SJCRH30 (cell line): ENCODE measurements at regions not wholly inside any gene's neighbourhood (a gene's known extent, or its start where the extent isn't known, plus 50 kb on each side); places are given as distances from the start of the nearest gene placed in this dataset.
"Not testable (repeated sequence)": the region's sequence is repeated elsewhere in the genome, so short reads cannot be mapped to it uniquely, and the experiment has no call there.

Source experiments
- DNase-seq, 2 experiments: peaks; one replicate each; pipeline ENCODE4 v3.0.0-alpha.2; 2015 to 2020
- H3K27ac ChIP-seq: fragments of 250-450 bp; sonication (Bioruptor Pico); 2 replicates; pipeline ENCODE4 v1.5.1; 2020; ENCODE audit warnings: mild to moderate bottlenecking, moderate library complexity
- H3K27me3 ChIP-seq: fragments of 250-450 bp; sonication (Bioruptor Pico); 2 replicates; pipeline ENCODE4 v1.5.1; 2020; ENCODE audit warnings: mild to moderate bottlenecking, moderate library complexity
- H3K36me3 ChIP-seq: fragments of 250-450 bp; sonication (Bioruptor Pico); 2 replicates; pipeline ENCODE4 v1.5.1; 2020; ENCODE audit warnings: mild to moderate bottlenecking, moderate library complexity
- H3K4me1 ChIP-seq: fragments of 250-450 bp; sonication (Bioruptor Pico); 2 replicates; pipeline ENCODE4 v1.5.1; 2020; ENCODE audit warnings: mild to moderate bottlenecking, moderate library complexity
- H3K4me3 ChIP-seq: fragments of 250-450 bp; sonication (Bioruptor Pico); 2 replicates; pipeline ENCODE4 v1.5.1; 2020; ENCODE audit warnings: mild to moderate bottlenecking, moderate library complexity
- H3K9me3 ChIP-seq: fragments of 250-450 bp; sonication (Bioruptor Pico); replicated peaks from 2 replicates; pipeline ENCODE4 v1.5.1; 2020; ENCODE audit warnings: mild to moderate bottlenecking, moderate library complexity

DNA sequence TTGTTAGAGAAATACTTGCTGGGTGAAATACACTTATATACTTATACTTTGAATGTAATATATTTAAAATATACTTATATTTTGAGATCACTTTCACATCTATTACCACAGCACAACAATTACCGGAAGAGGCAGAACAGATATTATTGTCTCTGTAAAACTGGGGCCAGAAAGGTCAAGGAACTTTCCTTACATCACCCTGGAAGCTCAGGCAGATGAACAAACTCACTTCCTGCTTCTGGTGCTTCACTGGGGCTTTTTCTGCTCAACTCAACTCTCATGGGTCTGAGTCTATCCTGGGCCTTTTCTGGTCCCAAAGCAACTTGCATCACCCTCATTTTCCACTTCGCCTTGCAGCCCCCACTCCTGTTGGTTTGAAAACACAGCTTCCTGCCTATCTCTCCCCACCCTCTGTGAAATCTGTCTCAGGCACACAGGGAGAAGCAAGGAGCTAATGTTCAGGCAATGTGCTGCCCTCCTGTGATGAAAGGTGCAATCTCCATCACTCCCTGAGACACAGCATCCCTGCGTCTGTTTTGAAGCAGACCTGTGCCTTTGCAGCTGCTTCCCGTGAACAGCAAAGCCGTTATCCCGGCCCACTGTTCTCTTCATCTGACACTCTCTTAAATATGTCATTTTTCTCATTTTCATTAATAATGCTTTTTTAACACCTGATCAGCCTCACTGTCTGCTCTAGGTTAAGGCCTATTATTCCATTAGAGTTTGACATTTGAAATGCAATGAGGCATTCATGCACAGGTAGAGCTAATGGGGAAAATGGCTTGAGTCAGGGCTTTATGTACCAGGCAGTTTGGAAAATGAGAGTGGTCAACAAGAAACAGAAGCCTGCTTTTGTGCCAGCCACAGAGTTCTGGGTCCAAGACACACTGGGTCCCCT lies 251.9 kb upstream of the CHAC2 start:
- Histone ChIP-seq H3K36me3 (no peaks in the 10 kb centered on the region), H3K4me1 (no peaks in the 10 kb centered on the region), H3K27me3 (peaks cover 5% of the 10 kb centered on the region; the same call in 1 of the 2 replicates), H3K27ac (no peak overlapping the region), H3K9me3 (no peaks in the 10 kb centered on the region), H3K4me3 (no peak overlapping the region)
- DNase-seq: peak in 1 of 2 experiments; percentile 26

DNA sequence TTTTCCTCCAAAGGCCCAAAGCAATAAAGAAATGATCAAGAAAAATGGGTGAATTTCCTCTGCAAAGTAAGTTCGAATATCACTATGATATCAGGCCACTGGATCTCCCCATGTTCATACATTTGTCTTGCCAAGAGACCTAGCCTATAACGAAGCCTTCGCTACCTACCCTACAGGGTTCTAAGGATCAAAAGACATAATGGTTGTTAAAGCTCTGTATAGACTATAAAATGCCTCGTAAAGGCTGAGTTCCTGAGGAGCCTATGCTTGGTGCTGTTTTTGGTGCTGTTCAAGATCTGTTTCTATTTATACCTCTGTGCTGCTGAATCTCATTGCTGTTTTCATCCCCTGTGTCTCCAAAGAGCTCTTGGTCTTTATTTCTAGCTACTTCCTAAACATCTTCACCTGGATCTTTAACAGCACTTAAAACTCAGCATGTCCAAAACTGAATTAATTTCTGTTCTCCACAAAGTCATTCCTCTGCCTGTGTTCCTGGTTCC lies 254.4 kb upstream of the CHAC2 start:
- Histone ChIP-seq H3K27ac (no peak overlapping the region), H3K27me3 (peaks cover 5% of the 10 kb centered on the region; the same call in 1 of the 2 replicates), H3K36me3 (no peaks in the 10 kb centered on the region), H3K4me3 (no peak overlapping the region), H3K4me1 (0 out of 2 replicates have a peak, but pooled peaks cover 2% of the 10 kb centered on the region), H3K9me3 (no peaks in the 10 kb centered on the region)
- no peak for DNase-seq

DNA sequence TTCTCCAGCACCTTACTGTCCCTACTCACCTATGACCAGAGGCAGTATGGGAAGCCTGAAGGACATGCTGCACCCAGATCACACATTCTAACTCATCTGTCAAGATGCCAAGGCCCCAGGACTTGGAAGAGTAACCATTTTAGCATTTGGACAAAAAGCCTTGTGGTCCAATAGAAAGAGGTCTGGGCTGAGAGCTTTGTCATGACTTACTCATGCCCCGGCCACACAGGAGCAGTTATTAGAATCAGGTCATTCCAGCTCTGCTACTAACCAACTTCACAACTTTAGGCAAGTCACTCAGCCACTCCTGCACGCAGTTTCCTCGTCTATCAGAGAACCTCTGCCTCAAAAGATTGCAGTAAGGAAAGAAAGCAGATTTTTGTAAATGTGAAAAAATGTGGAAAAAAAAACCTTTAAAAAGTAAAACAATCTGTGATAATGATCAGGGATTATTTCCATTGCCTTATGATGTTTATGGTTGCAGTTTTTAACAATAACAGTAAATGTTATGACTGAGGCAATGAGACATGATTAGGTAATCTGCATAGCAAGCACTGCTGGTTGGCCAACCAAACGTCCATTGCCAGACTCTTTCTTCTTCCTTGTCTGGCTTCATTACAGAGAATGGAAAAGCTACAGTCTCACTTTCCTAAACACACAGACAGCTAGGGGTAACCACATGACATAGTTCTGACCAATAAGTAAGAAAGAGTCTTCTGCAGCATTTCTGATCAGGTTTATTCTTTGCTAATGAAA lies 255.4 kb upstream of the CHAC2 start:
- H3K4me3 ChIP-seq: no peak overlapping the region
- H3K4me1 ChIP-seq: 0 out of 2 replicates have a peak, but pooled peaks cover 2% of the 10 kb centered on the region
- no peaks in the 10 kb centered on the region for H3K36me3 ChIP-seq
- H3K27me3 ChIP-seq: peaks cover 5% of the 10 kb centered on the region; the same call in 1 of the 2 replicates
- H3K9me3 ChIP-seq: no peaks in the 10 kb centered on the region
- no peak overlapping the region for H3K27ac ChIP-seq
- DNase-seq: no peak

DNA sequence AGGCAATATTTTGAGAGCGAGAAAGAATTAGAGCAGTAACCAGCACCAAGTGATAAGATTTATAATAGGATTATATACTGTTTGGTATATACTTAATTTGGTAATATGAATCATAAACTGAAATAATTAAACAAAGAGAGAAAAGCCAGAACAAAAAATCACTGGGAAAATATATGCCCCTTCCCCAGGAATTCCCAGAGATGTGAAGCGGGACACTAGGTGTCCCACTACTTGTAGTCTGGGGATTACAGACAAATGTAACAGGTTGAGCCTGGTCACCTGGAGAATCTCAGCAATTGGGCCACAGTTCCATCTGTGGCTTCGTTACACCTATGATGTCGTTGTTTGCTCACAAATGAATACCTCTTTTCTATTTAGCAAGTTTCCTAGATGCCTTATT lies 256.1 kb upstream of the CHAC2 start:
- Histone ChIP-seq H3K27me3 (peaks cover 5% of the 10 kb centered on the region; the same call in 1 of the 2 replicates), H3K4me3 (no peak overlapping the region), H3K9me3 (no peaks in the 10 kb centered on the region), H3K27ac (no peak overlapping the region), H3K4me1 (0 out of 2 replicates have a peak, but pooled peaks cover 2% of the 10 kb centered on the region), H3K36me3 (no peaks in the 10 kb centered on the region)
- DNase-seq: no peak

DNA sequence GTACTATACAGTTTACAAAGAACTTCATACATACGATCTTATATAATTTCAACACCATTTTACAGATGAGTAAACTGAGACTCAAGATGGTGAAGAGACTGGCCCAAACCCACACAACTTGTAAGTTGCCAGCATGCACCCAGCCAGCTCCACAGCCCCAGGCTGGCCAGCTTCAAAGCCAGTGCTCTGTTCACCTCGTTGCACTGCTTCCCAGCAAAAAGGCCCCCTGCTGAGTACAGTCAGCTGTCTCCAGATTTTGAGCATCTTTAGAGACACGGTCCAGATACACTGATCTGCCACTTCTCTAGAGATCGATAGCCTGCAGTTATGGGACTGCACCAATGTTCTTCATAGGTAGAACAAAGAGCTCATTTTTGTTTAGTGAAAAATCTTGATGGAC lies 257.2 kb upstream of the CHAC2 start:
- peaks cover 10% of the 10 kb centered on the region; the same call in 1 of the 2 replicates for H3K4me1 ChIP-seq
- H3K36me3 ChIP-seq: no peaks in the 10 kb centered on the region
- DNase-seq: peak in 1 of 2 experiments; percentile 20
- H3K9me3 ChIP-seq: peaks cover 3% of the 10 kb centered on the region; the same call in 1 of the 2 replicates
- H3K27ac ChIP-seq: no peak overlapping the region
- H3K27me3 ChIP-seq: peaks cover 5% of the 10 kb centered on the region; the same call in 1 of the 2 replicates
- H3K4me3 ChIP-seq: no peak overlapping the region

DNA sequence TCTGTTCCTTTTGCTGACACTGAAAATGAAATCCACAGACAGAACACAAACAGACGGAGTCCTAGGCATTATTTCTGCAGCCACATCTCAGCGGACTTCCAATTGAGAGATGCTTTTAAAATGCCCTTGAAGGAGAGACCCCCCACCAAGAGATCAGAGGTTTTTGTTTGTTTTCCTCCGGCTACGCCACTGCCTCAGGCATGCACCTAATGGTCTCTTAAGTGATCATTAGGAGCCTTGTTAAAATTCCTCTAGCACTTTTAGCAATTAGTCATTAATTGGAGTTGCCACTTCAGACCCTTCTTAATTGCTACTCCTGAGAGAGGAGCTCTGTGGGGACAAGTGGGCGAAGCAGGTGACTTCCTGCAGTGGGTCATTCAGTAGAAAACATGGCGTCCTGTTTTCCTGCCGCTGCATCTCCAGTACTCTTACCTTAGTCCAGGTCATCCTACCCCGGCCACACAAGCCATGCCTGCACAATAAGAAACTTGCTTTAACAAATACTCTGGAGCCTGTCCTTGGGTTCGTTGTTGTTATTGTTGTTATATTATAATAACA lies 257.7 kb upstream of the CHAC2 start:
- Histone ChIP-seq H3K9me3 (peaks cover 3% of the 10 kb centered on the region; the same call in 1 of the 2 replicates), H3K4me1 (peaks cover 10% of the 10 kb centered on the region; the same call in 1 of the 2 replicates), H3K36me3 (no peaks in the 10 kb centered on the region), H3K27me3 (0 out of 2 replicates have a peak, but pooled peaks cover 5% of the 10 kb centered on the region), H3K27ac (no peak overlapping the region), H3K4me3 (no peak overlapping the region)
- no peak for DNase-seq

DNA sequence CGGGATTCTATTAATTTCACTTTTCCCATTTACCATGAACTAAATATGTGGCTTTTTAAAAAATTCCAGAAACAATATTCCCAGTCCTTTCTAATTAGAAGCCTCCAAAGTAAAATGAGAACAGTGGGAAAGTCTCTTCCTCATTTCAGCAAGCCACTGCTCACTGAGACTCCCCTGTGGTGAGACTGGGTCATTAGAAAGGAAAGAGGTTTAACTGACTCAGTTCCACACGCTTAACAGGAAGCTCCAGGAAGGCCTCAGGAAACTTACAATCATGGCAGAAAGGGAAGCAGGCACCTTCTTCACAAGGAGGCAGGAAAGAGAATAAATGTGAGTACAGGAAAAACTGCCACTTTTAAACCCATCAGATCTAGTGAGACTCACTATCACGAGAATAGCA lies 258.9 kb upstream of the CHAC2 start:
- no peaks in the 10 kb centered on the region for H3K36me3 ChIP-seq
- H3K27me3 ChIP-seq: no peaks in the 10 kb centered on the region
- H3K9me3 ChIP-seq: peaks cover 3% of the 10 kb centered on the region; the same call in 1 of the 2 replicates
- no peak overlapping the region for H3K4me3 ChIP-seq
- peaks cover 10% of the 10 kb centered on the region; the same call in 1 of the 2 replicates for H3K4me1 ChIP-seq
- no peak overlapping the region for H3K27ac ChIP-seq
- peak in 1 of 2 experiments; percentile 20 for DNase-seq

DNA sequence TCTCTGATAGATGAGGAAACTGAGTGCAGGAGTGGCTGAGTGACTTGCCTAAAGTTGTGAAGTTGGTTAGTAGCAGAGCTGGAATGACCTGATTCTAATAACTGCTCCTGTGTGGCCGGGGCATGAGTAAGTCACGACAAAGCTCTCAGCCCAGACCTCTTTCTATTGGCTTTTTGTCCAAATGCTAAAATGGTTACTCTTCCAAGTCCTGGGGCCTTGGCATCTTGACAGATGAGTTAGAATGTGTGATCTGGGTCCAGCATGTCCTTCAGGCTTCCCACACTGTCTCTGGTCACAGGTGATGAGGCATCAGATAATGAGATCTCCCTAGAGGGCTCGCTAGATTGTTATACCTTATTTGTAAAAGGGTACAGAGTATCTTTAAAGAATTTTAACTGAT lies 260.5 kb upstream of the CHAC2 start:
- not testable (repeated sequence) for H3K4me3 ChIP-seq, DNase-seq, H3K36me3 ChIP-seq, H3K9me3 ChIP-seq, H3K27ac ChIP-seq, H3K27me3 ChIP-seq
- H3K4me1 ChIP-seq: peaks cover 10% of the 10 kb centered on the region; the same call in 1 of the 2 replicates

DNA sequence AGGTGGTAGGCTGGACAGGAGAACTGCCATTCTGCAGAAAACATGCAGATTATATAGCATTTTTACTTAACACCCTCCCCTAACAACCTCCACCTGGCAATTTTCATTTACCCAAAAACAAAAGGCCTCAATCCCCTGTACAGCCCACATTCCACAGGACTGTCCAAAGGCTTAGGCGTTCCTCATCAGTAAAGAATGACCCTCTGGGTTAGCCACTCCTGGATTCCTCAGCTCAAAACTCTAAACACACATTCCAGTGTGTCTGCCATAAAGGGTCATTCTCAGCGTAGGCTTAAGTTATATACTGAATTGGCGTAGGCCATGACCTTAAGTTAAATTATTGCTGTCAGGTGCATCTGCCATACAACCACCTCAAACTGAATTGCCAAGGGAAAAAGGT lies 261.8 kb upstream of the CHAC2 start:
- Histone ChIP-seq H3K9me3 (peaks cover 3% of the 10 kb centered on the region; the same call in 1 of the 2 replicates), H3K27ac (no peak overlapping the region), H3K4me3 (no peak overlapping the region), H3K36me3 (no peaks in the 10 kb centered on the region), H3K27me3 (no peaks in the 10 kb centered on the region), H3K4me1 (peaks cover 10% of the 10 kb centered on the region; the same call in 1 of the 2 replicates)
- DNase-seq: peak; percentile 11 to 20

DNA sequence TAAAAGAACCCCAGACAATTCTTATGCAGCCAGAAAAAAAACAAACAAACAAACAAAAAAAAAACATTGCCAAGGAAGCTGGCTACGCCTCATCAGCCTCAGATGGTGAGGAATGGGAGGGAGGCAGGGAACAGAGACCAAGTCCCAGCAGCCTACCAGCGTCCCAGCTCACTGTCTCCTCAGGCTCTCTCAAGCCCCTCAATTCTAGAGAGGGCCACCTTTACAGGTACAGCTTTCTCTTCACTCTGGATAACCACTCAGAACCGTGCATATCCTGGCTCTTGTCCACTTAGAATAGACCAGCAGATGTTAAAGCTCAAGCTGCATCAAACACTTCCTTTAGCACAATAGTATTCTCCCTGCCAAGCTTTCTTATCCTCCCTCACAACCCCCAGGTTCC lies 263.1 kb upstream of the CHAC2 start:
- Histone ChIP-seq H3K9me3 (peaks cover 3% of the 10 kb centered on the region; the same call in 1 of the 2 replicates), H3K4me3 (no peak overlapping the region), H3K27me3 (no peaks in the 10 kb centered on the region), H3K36me3 (no peaks in the 10 kb centered on the region), H3K4me1 (peaks cover 10% of the 10 kb centered on the region; the same call in 1 of the 2 replicates), H3K27ac (no peak overlapping the region)
- no peak for DNase-seq

DNA sequence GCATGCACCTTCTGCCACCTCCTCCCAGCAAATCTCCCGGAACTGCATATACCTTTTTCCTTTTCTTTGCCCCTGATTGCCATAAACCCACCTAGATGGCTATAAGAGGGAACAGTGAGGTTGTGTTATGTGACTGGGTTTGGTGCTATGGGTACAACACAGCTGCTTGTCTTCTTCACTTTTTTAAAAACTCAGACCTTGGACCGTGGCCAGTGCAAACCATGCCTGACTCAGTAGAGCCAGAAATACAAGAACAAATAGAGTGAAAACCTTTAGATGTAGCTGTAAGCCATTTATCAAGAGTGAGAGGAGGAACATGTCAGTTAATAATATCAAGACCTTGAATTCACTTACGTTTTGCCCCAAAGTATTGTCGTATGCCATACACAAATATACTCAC lies 267.4 kb upstream of the CHAC2 start:
- Histone ChIP-seq H3K4me1 (peaks cover 6% of the 10 kb centered on the region; the same call in 1 of the 2 replicates), H3K27ac (no peak overlapping the region), H3K27me3 (no peaks in the 10 kb centered on the region), H3K9me3 (0 out of 2 replicates have a peak, but pooled peaks cover 4% of the 10 kb centered on the region), H3K4me3 (no peak overlapping the region), H3K36me3 (no peaks in the 10 kb centered on the region)
- DNase-seq: no peak

DNA sequence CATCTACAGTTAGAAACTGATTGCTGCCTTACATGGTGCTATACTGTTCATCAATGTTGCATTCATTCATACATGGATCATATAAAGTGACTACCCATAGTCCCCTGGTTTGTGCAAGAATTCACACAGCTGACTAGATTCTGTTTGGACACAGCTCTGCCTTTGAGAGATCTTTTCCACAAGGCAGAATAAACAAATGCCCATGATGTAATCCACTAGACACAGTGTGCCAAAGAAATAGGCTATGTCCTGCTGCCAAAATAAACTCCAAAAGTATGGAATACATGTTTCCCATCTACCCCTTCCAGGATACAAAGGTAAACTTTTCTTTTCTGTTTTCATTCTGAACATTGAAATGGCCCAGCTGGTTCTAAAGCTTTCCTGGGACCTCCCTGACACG lies 269.4 kb upstream of the CHAC2 start:
- peak in 1 of 2 experiments; percentile 17 for DNase-seq

DNA sequence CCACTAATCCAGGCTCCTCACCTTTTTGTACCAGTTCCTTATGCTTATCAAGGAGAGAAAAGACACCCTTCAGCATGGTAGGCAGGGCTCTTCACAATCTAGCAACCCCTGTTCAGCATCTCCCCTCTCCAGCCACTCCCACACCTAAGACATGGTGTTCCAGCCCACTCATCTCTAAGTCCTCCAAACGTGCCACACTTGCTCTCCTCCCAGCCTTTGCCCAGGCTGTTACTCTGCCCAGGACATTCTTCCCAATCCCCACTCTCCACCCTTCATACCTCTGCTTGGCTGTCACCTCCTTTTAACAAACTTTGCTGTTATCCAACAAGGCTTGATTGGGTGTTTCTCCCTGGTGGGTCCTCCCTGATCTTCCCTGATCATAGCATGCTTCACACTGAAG lies 270.6 kb upstream of the CHAC2 start:
- 0 out of 2 replicates have a peak, but pooled peaks cover 4% of the 10 kb centered on the region for H3K9me3 ChIP-seq
- no peak overlapping the region for H3K4me3 ChIP-seq
- DNase-seq: no peak
- no peaks in the 10 kb centered on the region for H3K36me3 ChIP-seq
- H3K4me1 ChIP-seq: peaks cover 6% of the 10 kb centered on the region; the same call in 1 of the 2 replicates
- no peak overlapping the region for H3K27ac ChIP-seq
- no peaks in the 10 kb centered on the region for H3K27me3 ChIP-seq

More for the DNA sequence above, 269.4 kb upstream of the CHAC2 start:
- Histone ChIP-seq H3K4me3 (no peak overlapping the region), H3K4me1 (peaks cover 6% of the 10 kb centered on the region; the same call in 1 of the 2 replicates), H3K9me3 (0 out of 2 replicates have a peak, but pooled peaks cover 4% of the 10 kb centered on the region), H3K36me3 (no peaks in the 10 kb centered on the region), H3K27ac (no peak overlapping the region), H3K27me3 (no peaks in the 10 kb centered on the region)

DNA sequence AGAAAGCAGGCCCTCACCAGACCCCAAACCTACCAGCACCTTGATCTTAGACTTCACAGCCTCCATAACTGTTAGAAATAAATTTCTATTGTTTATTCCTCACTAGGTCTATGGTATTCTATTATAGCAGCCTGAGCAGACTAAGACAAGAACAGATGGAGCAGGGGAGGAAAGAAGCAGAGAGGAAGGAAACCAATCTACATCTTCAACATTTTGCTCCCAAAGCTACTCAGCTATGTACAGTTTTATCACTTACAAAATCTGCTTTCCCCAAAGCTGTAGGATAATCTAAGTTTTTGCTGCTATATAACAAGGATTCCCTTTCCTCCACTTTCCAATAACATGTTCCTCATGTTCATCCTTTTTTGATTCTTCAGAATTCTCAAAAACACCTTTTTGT lies 274.4 kb upstream of the CHAC2 start:
- no peak for DNase-seq
- Histone ChIP-seq H3K27ac (no peak overlapping the region), H3K4me1 (peaks cover 22% of the 10 kb centered on the region)

More for the DNA sequence above, 274.4 kb upstream of the CHAC2 start:
- Histone ChIP-seq H3K4me3 (no peak overlapping the region), H3K27me3 (no peaks in the 10 kb centered on the region), H3K36me3 (no peaks in the 10 kb centered on the region), H3K9me3 (0 out of 2 replicates have a peak, but pooled peaks cover 4% of the 10 kb centered on the region)
